OCI-LY3 (cell line): ENCODE measurements at regions not wholly inside any gene's neighbourhood (a gene's known extent, or its start where the extent isn't known, plus 50 kb on each side); places are given as distances from the start of the nearest gene placed in this dataset.

Experiments
- H2AFZ ChIP-seq: fragments of 200-600, 300-600 bp; shearing (Covaris generic); 2 replicates; pipeline ENCODE4 v1.6.0; 2014; ENCODE audit warnings: antibody characterized with exemption, low read depth, low read length
- H3K27ac ChIP-seq: fragments of 200-600, 300-600 bp; sonication (generic); 2 replicates; pipeline ENCODE4 v1.5.1; 2014; ENCODE audit warnings: mild to moderate bottlenecking, low read length, moderate library complexity, mixed read lengths
- H3K27me3 ChIP-seq: fragments of 200-600, 300-600 bp; sonication (generic); 2 replicates; pipeline ENCODE4 v1.6.1; 2014; ENCODE audit warnings: low read depth, low read length, mixed read lengths
- H3K36me3 ChIP-seq: fragments of 200-600, 300-600 bp; sonication (generic); replicated peaks from 2 replicates; pipeline ENCODE3; 2014; ENCODE audit warnings: low read depth, low read length, mixed read lengths
- H3K4me1 ChIP-seq: fragments of 300-600, 200-600 bp; sonication (generic); 2 replicates; pipeline ENCODE4 v1.6.1; 2014; ENCODE audit warnings: low read length, mixed read lengths
- H3K4me2 ChIP-seq: fragments of 200-600, 300-600 bp; sonication (generic); 2 replicates; pipeline ENCODE4 v1.6.1; 2014; ENCODE audit warnings: low read length, mixed read lengths
- H3K4me3 ChIP-seq: fragments of 300-600, 200-600 bp; sonication (generic); 2 replicates; pipeline ENCODE4 v1.5.1; 2014; ENCODE audit warnings: antibody characterized with exemption, mild to moderate bottlenecking, low read length, moderate library complexity
- H3K79me2 ChIP-seq: fragments of 300-600, 200-600 bp; shearing (Covaris generic); 2 replicates; pipeline ENCODE4 v1.6.1; 2014; ENCODE audit warnings: mild to moderate bottlenecking, low read length, mixed read lengths
- H3K9ac ChIP-seq: fragments of 300-600, 200-600 bp; shearing (Covaris generic); 2 replicates; pipeline ENCODE4 v1.6.0; 2014; ENCODE audit warnings: mild to moderate bottlenecking, low read length, moderate library complexity
- H3K9me3 ChIP-seq: fragments of 200-600, 300-600 bp; shearing (Covaris generic); 2 replicates; pipeline ENCODE4 v1.6.1; 2014; ENCODE audit warnings: low read length, mixed read lengths; ENCODE audit not compliant: insufficient read depth
- H4K20me1 ChIP-seq: fragments of 200-600, 300-600 bp; sonication (generic); 2 replicates; pipeline ENCODE4 v1.6.1; 2016; ENCODE audit warnings: low read length, mixed read lengths; ENCODE audit not compliant: insufficient read depth
- EZH2phosphoT487 ChIP-seq: fragments of 200-600 bp; shearing (Covaris generic); IDR thresholded peaks from 2 replicates; pipeline ENCODE4 v1.6.1; 2018; ENCODE audit warnings: antibody characterized with exemption, mixed run types, low read depth
- TF ChIP-seq, protein P1 (sequence below): fragments of 200-600, 300-600 bp; sonication (generic); IDR thresholded peaks from 2 replicates; pipeline ENCODE4 v1.5.1; 2014; ENCODE audit warnings: antibody characterized with exemption, low read length, low read depth

DNA sequence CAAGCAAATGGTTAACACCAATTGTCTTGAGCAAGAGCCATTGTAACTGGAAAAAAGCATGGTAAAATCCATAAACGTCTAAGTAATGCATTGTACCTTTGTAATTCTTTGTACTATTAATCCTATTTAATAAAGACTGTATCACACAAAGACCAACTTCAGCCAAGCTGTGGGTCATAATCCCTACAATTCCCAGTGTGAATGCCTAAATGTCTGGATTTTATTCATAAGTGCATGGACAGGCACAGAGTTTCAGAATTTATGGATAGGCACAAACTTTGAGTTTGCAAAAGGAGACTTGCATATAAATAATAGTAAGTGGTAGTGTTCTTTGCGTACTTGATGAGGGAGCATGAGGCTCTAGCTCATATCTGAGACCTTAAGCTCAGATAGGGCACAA lies 1280.2 kb upstream of the WWC1 start:
- Histone ChIP-seq H2AFZ (no peak overlapping the region), H4K20me1 (no peaks in the 10 kb centered on the region), H3K79me2 (no peaks in the 10 kb centered on the region), H3K9me3 (no peaks in the 10 kb centered on the region), H3K4me2 (no peak overlapping the region), H3K9ac (no peak overlapping the region), H3K27ac (no peak overlapping the region), H3K4me1 (no peaks in the 10 kb centered on the region), H3K36me3 (no peaks in the 10 kb centered on the region), H3K27me3 (no peaks in the 10 kb centered on the region), H3K4me3 (no peak overlapping the region)
- no peak for TF ChIP-seq EZH2phosphoT487
- TF ChIP-seq, protein P1, sequence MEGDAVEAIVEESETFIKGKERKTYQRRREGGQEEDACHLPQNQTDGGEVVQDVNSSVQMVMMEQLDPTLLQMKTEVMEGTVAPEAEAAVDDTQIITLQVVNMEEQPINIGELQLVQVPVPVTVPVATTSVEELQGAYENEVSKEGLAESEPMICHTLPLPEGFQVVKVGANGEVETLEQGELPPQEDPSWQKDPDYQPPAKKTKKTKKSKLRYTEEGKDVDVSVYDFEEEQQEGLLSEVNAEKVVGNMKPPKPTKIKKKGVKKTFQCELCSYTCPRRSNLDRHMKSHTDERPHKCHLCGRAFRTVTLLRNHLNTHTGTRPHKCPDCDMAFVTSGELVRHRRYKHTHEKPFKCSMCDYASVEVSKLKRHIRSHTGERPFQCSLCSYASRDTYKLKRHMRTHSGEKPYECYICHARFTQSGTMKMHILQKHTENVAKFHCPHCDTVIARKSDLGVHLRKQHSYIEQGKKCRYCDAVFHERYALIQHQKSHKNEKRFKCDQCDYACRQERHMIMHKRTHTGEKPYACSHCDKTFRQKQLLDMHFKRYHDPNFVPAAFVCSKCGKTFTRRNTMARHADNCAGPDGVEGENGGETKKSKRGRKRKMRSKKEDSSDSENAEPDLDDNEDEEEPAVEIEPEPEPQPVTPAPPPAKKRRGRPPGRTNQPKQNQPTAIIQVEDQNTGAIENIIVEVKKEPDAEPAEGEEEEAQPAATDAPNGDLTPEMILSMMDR: no peak

DNA sequence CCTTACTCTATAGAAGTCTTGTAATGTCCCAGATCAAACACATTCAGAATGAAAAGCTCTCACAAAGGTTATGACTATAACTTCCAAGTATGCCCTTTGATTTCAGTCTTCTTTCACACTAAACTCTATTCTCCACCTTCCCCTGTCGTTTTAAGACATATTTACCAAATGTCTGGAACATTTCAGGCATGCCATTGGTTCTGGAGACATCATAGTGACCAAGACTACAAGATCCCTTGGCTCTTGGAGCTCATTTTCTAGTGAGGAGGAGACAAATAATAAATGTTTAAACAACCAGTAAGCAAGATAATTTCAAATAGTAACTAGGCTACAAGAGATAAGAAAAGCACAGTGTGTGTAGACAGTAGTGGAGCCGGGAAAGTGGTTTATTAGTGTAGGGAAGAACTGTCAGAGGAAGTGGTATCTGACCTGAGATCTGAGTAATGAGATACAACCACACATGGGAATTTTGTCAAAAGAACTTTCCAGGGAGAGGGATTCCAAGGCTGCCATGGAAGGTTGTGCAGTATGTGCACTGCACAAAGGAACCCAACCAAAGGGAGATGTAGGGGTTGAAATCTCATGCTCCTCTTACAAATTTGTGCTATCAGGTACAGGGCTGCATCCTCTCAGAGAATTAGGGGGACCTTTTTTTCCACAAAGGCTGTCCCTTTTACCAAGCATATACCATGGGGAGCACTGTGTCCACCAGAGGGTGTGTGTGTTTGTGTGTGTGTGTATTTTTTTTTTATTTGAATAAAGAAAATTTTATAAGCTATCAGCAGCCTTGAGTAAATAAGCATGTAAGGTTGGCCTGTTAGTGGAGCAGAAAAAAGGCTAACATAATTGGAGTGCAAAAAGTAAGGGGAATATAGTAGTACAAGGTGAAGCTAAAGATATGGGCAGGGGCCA lies 1279.1 kb upstream of the WWC1 start:
- H3K4me2 ChIP-seq: no peak overlapping the region
- H3K4me3 ChIP-seq: no peak overlapping the region
- no peak overlapping the region for H3K9ac ChIP-seq
- no peaks in the 10 kb centered on the region for H4K20me1 ChIP-seq
- no peaks in the 10 kb centered on the region for H3K27me3 ChIP-seq
- no peaks in the 10 kb centered on the region for H3K9me3 ChIP-seq
- H3K27ac ChIP-seq: no peak overlapping the region
- H2AFZ ChIP-seq: no peak overlapping the region
- no peaks in the 10 kb centered on the region for H3K36me3 ChIP-seq
- no peaks in the 10 kb centered on the region for H3K4me1 ChIP-seq
- TF ChIP-seq, protein P1: no peak
- no peak for TF ChIP-seq EZH2phosphoT487
- no peaks in the 10 kb centered on the region for H3K79me2 ChIP-seq

DNA sequence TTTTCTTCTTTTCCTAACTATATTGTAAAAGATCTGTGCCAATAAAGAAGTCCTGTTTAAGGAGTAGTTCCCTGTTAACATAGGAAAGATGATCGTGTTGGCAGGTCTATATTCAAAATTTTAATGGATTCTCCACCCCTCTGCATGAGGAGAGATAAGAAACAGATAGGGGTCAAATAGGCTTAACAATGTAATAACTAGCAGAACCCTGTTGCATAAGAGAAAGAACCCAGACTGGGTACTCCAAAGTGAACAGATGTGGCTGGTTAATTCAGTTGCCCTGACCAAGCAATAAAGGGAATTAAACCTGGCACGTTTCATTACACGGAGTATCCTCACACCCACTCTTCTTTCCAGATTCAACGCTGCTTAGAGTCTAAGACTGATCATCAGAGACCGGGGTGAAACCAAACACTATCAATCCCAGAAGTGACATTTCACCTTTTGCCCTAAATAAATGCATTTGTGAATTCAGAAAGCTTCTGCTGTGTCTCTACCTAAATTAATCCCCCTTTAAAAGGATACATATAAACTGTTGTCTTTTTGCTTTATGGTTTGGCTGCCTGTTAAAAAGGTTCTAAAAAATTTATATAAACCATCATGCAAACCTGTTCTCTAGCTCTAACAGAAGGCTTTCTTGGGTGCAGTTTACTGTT lies 1276.9 kb upstream of the WWC1 start:
- H3K79me2 ChIP-seq: no peaks in the 10 kb centered on the region
- H3K27me3 ChIP-seq: no peaks in the 10 kb centered on the region
- no peaks in the 10 kb centered on the region for H3K9me3 ChIP-seq
- H3K4me2 ChIP-seq: no peak overlapping the region
- no peaks in the 10 kb centered on the region for H3K4me1 ChIP-seq
- H3K36me3 ChIP-seq: no peaks in the 10 kb centered on the region
- H4K20me1 ChIP-seq: no peaks in the 10 kb centered on the region
- H3K27ac ChIP-seq: no peak overlapping the region
- H3K4me3 ChIP-seq: no peak overlapping the region
- no peak overlapping the region for H2AFZ ChIP-seq
- TF ChIP-seq, protein P1: no peak
- no peak for TF ChIP-seq EZH2phosphoT487
- no peak overlapping the region for H3K9ac ChIP-seq

DNA sequence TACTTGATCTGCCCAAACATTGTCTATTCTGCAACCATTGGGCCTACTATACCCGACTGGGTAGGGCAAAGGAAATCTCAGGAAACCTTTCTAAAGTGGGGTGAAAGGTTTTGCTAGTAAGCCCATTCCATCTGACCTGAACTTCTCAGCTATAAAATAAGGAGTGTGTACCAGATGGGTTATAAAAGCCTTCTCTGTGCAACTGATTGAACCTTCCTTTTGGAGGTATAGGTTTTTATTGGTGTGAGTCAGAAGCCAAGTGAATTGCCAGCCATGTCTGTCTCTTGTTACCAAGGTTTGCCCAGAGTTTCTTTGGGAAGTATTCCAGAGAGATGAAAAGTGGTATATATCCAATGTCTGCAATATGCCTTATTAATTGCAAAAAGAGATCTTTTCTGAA lies 1271.0 kb upstream of the WWC1 start:
- Histone ChIP-seq H3K9ac (no peak overlapping the region), H3K4me2 (no peak overlapping the region), H3K79me2 (no peaks in the 10 kb centered on the region), H3K4me3 (no peak overlapping the region), H3K27me3 (no peaks in the 10 kb centered on the region), H3K4me1 (no peaks in the 10 kb centered on the region), H4K20me1 (no peaks in the 10 kb centered on the region), H3K9me3 (no peaks in the 10 kb centered on the region), H3K36me3 (no peaks in the 10 kb centered on the region), H3K27ac (no peak overlapping the region), H2AFZ (no peak overlapping the region)
- TF ChIP-seq EZH2phosphoT487: no peak
- TF ChIP-seq, protein P1: no peak
